Posterior vena cava (tissue), 2 donors: ENCODE measurements at regions not wholly inside any gene's neighbourhood (a gene's known extent, or its start where the extent isn't known, plus 50 kb on each side); places are given as distances from the start of the nearest gene placed in this dataset.
"Not testable (repeated sequence)": the region's sequence is repeated elsewhere in the genome, so short reads cannot be mapped to it uniquely, and the experiment has no call there.

Source experiments
- DNase-seq: peaks from one replicate; pipeline ENCODE4 v3.0.0-alpha.2; 2020; ENCODE audit warnings: low spot score
- intact Hi-C, 2 donors: fragments of 100-400 bp; cut with DNase I; formaldehyde crosslinking; loops; one replicate each; pipeline versions ENCODE4 v1.14.1 to v1.14.2; 2022 to 2023
- donor health status: DM: yes; HTN: yes; CAD: no.
- donor health status: DM: yes; HTN: yes; CAD: no.

- no peak for DNase-seq
- intact Hi-C loops: no loop called here
Observed at GRCh38 chr18:56455141-56455540, 183.3 kb downstream of the TXNL1 start.

GRCh38 chr18:56453631-56454030 is 184.8 kb downstream of the TXNL1 start:
- DNase-seq: no peak
- intact Hi-C loops: no loop called here

- no peak for DNase-seq
- intact Hi-C loops: no loop called here
Observed at GRCh38 chr18:56451188-56451587, 187.2 kb downstream of the TXNL1 start.

DNA sequence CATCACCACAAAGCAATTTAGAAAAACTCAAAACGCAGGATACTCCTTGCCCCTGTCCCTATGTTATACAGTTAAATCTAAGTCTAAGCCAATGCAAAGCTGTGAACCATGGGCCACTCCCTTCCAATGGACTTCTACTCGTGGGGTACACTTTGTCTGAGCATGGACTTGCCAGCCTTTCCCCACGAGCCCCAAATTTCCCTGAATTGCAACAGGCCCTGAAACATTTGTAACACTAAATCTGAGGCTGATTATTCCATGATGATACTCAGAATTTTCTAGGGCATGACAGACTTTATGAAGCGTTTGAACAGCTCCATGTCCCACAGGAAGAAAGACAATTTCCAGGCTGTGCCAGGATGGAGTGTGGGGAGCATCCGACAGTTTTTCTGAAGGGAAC is 189.6 kb downstream of the TXNL1 start:
- DNase-seq: no peak
- intact Hi-C loops: no loop called here

- DNase-seq: no peak
- intact Hi-C loops: no loop called here
Observed at GRCh38 chr18:56445422-56445821, 193.0 kb downstream of the TXNL1 start.

DNA sequence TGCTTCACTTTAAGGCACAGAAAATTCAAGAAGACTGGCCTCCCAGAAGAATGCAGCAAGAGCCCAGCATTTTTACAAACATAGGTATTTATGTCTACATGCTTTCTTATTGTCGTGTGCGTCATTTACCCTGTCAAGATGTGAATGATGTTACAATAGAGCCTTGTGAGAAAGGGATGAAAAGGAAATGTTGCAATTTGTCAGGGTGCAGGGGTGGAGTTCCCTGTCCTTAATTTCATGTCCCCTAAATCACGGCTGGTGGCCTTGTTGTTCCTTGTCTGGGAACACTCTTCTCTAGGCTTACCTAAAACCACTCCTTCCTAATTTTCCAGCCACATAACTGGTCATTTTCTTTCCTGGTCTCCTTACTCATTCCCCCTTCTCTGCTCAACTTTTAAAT is 194.2 kb downstream of the TXNL1 start:
- DNase-seq: no peak
- intact Hi-C loops: no loop called here

DNA sequence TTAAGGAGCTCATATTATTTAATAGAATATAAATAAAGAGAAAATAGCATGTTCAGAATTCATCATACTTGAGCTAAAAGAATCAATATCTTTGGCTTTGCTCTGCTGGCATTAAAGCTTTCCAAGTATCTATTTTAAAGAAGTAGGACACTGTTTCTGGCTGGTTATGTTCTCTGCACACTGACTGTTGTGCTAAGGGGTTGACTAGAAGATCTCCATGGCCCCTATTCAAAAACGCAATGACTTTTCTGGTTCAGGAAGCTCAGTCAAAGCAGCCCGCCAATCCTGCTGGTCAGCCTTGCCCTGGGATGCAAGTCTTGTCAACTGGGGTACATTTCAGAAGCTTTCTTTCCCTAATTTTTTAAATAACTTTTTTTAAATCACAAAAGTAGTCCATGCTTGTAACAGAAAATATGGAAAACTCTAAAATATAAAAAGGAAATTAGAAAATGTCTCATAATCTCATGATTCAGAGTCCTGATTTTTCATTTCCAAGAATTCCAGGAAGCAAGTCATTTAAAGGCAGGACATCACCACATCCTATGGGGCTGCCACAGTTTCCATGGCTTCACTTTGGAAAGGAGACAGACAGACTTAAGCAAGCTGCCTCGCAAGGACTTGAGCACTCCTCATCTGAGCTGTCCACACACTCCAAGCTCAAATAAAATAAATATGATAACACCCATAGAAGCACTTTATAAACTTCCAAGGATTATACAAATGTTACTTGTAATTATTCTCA is 195.1 kb downstream of the TXNL1 start:
- intact Hi-C loops: no loop called here

DNA sequence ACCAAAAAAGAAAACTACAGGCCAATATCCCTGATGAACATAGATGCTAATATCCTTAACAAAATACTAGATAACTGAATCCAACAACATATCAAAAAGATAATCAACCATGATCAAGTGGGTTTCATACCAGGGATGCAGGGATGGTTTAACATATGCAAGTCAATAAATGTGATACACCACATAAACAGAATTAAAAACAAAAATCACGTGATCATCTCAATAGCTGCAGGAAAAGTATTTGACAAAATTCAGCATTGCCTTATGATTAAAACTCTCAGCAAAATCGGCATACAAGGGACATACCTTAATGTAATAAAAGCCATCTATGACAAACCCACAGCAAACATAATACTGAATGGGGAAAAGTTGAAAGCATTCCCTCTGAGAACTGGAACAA is 199.9 kb downstream of the TXNL1 start:
- not testable (repeated sequence) for DNase-seq

More for the DNA sequence above, 195.1 kb downstream of the TXNL1 start:
- no peak for DNase-seq

DNA sequence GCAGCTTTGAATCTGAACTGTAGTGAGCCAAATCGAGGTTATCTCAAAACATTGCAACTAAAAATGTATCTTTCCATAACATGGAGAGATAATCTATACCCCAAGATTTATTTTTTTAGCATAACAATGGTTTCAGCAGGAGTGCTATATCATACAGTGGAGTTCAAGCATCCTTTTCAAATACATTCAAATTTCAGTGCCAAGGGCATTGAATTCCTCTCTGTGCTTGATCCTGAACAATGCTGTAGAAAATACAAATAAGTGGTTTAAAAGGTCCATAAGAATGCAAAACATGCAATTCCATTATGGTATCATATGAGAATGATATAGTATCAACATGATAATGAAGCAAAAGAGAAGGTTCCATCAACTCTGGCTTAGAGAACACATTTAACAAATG is 201.7 kb downstream of the TXNL1 start:
- intact Hi-C loops: no loop called here
- DNase-seq: no peak

More for the DNA sequence above, 199.9 kb downstream of the TXNL1 start:
- intact Hi-C loops: not testable (repeated sequence)

- no peak for DNase-seq
- intact Hi-C loops: no loop called here
Observed at GRCh38 chr18:56433919-56434318, 204.5 kb downstream of the TXNL1 start.

DNA sequence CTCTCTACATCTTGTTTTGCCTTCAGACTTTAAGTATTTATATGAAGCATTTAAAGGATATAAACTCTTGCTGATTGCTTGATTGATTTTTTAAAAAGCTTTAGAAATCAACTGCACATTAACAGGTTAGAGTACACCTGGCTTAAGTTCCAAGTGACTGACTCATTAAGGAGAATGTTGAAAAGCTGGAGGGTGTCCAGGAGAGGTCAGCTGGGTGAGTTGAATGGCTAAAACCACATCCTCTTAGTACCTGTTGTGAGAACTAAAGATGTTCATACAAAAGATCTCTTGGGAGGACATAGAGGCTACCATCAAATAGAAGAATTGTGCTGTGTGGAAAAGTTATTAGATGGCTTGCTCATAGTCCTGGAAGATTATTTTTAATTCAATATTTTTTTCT is 206.8 kb downstream of the TXNL1 start:
- DNase-seq: no peak
- intact Hi-C loops: no loop called here

DNA sequence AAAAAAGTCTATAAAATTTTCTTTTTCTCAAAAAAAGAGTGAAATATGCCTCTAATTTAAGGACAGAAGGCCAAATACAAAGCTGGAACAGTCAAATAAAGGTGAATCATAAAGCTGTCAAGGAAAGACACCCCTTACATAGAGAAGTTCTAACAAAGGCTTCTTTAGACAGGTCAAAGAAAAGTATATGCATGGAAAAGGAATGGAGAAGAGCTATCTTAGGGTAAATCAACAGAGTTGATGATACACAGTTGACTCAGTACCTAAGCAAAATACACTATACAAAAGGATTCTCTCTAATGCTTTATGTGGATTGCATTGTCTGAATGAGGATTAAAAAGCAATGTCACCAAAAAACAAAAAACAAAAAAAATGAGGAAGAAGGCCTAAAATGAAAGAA is 214.8 kb downstream of the TXNL1 start:
- intact Hi-C loops: no loop called here

DNA sequence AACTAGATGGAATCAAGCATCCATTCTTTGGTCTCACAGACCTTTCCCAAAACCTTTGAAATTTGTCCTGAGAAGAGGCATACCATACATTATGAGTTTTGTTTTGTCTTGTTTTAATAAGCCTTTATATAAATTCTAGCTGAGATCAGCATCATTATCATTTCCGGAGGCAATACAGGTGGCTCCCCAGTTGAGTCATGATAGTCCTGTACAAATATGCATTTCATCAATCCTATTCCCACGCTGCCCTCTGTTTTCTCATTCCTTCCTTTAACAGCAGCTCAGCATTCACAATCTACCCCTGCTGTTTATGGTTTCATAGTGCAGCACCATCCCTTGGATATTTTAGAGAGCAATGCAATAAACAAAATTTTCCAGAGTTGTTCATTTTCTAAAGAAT is 216.7 kb downstream of the TXNL1 start:
- no peak for DNase-seq
- intact Hi-C loops: no loop called here

More for the DNA sequence above, 214.8 kb downstream of the TXNL1 start:
- no peak for DNase-seq

DNA sequence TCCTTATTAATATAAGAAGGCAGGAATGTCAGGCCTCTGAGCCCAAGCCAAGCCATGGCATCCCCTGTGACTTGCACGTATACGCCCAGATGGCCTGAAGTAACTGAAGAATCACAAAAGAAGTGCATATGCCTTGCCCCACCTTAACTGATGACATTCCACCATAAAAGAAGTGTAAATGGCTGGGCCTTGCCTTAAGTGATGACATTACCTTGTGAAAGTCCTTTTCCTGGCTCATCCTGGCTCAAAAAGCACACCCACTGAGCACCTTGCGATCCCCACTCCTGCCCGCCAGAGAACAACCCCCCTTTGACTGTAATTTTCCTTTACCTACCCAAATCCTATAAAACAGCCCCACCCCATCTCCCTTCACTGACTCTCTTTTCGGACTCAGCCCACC is 217.5 kb downstream of the TXNL1 start:
- DNase-seq, intact Hi-C loops: not testable (repeated sequence)

DNA sequence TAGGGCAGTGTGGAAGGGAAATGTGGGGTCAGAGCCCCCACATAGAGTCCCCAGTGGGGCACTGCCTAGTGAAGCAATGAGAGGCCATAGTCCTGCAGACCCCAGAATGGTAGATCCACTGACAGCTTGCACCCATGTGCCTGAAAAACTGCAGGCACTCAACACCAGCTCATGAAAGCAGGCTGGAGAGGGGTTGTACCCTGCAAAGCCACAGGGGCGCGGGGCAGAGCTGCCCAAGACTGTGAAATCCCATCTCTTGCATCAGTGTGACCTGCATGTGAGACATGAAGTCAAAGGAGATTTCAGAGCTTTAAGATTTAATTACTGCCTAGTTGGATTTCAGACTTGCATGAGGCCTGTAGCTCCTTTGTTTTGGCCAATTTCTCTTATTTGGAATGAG is 224.0 kb downstream of the TXNL1 start:
- intact Hi-C loops: no loop called here
- DNase-seq: no peak

GRCh38 chr18:56413862-56414261 is 224.5 kb downstream of the TXNL1 start:
- intact Hi-C loops: no loop called here
- no peak for DNase-seq

DNA sequence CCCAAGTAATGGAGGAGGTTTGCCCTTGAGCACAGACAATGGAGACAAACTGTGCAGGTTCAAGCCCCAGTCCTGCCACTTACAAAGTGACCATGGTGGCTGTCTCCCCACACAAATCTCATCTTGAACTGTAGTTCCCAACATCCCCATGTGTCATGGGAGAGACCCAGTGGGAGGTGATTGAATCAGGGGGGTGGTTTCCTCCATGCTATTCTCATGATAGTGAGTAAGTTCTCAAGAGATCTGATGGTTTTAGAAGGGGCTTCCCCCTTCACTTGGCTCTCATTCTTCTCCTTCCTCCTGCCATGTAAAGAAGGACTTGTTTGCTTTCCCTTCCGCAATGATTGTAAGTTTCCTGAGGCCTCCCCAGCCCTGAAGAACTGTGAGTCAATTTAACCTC is 225.4 kb downstream of the TXNL1 start:
- intact Hi-C loops: no loop called here
- DNase-seq: no peak

DNA sequence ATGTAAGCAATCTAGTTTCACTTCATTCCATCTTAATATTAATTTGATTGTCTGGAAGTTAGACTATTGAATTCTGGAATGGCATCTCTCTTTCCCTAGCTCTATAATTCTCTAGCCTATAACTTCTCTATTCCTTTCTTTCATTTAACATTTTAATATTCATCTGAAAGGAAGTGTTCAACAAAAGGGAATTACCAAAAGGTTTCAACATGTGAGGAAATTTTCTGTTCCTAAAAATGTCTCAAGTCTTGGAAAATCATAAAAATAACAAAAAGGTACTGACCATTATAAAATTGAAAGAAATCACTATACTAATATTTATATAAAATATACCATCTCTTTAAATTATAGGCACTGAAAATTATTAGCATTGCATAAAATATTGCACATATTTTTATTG is 228.7 kb downstream of the TXNL1 start:
- no peak for DNase-seq
- intact Hi-C loops: no loop called here

DNA sequence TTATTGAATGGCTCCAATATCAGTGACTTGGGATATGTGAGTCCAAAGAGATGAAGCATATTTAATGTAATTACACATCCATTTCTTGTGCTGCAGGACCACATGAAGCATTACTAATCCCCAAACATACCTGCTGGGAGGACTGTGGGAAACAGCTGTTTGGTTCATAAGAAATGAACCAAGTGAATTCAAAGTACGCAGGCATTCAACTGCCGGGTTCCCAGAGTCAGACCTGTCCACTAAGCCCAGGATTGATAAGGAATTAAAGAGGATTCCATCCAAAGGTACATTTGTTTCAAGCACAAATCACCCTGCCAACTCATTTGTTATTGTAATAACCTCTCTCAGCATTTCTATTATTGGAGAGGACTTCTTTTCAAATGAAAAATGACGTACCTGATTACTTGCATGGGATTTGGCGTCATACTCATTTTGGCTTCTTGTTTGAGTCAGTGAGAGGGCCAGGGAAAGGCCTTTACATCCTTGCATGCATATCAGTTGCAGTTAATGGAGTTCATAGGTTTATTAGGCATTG is 230.7 kb downstream of the TXNL1 start:
- intact Hi-C loops: no loop called here
- DNase-seq: no peak

DNA sequence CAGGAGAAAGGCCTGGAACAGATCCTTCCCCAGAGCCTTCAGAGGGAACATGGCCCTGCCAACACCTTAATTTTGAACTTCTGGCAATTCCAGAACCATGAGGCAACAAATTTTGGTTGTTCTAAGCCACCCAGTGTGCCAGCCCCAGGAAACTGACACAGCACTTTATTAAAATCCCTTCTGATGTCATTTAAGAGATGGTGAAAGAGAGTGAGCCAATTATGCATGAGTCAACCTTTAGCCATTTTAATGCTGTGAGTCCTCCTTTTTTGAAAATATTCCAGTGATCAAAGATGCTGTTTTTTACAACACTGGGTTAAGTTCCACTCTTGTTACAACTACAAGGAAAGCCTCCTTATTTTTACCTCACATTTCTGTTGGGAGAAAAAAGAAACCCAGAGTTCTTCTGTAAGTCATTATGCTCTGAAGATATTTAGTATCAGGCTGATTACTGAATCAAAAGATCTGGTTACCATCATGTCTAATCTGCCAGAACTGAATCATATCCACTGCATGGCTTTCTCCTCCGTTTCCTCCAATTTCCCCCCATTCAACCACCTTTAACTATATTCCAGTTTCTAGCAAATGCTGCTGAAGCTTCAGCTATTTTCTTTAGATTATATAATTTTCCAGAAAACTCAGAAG is 235.4 kb downstream of the TXNL1 start:
- intact Hi-C loops: no loop called here

DNA sequence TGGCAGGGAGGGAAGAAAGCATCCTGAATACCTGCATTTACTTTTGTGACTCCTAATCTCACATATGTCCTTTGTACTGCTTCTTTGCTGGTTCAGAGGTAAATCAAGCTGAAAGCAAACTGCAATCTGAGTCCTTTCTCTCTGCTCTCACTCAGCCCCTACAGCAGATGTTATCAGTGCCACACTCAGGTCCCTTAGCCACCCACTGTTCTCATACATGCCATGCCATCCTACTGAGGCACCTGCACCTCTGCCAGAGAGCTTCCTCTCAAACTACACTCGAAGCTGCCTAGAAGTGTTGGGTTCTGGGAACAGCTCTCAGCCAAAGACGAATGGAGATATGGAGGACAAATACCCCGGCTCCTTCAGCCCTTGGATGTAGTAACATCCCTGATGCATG is 244.5 kb downstream of the TXNL1 start:
- intact Hi-C loops: no loop called here
- no peak for DNase-seq

More for the DNA sequence above, 235.4 kb downstream of the TXNL1 start:
- DNase-seq: no peak
